Neuronal stem cell (in vitro differentiated cells): ENCODE measurements at regions not wholly inside any gene's neighbourhood (a gene's known extent, or its start where the extent isn't known, plus 50 kb on each side); places are given as distances from the start of the nearest gene placed in this dataset.

ENCODE experiments used
- DNase-seq: peaks from one replicate; pipeline ENCODE4 v3.0.0-alpha.2; 2013; ENCODE audit warnings: low spot score
- H2AFZ ChIP-seq: one replicate; pipeline ENCODE4 v1.6.1; 2013; ENCODE audit warnings: mild to moderate bottlenecking, low read length, inconsistent platforms
- H2AK5ac ChIP-seq: 2 replicates; pipeline ENCODE4 v1.6.1; 2013; ENCODE audit warnings: low read depth, mild to moderate bottlenecking, inconsistent platforms, low read length, moderate library complexity, mixed read lengths
- H2BK120ac ChIP-seq: 2 replicates; pipeline ENCODE4 v1.6.1; 2013; ENCODE audit warnings: low read depth, mild to moderate bottlenecking, inconsistent platforms, low read length, moderate library complexity, mixed read lengths
- H2BK12ac ChIP-seq: one replicate; pipeline ENCODE4 v1.6.1; 2013; ENCODE audit warnings: low read length, inconsistent platforms
- H2BK15ac ChIP-seq: 2 replicates; pipeline ENCODE4 v1.6.1; 2013; ENCODE audit warnings: mild to moderate bottlenecking, low read length, inconsistent platforms, mixed read lengths
- H2BK5ac ChIP-seq: one replicate; pipeline ENCODE4 v1.6.1; 2013; ENCODE audit warnings: inconsistent platforms, mild to moderate bottlenecking, low read length, moderate library complexity
- H3K14ac ChIP-seq: one replicate; pipeline ENCODE4 v1.6.1; 2013; ENCODE audit warnings: low read length, inconsistent platforms
- H3K18ac ChIP-seq: 2 replicates; pipeline ENCODE4 v1.6.1; 2013; ENCODE audit warnings: low read length, inconsistent platforms
- H3K23ac ChIP-seq: 2 replicates; pipeline ENCODE4 v1.6.1; 2013; ENCODE audit warnings: low read depth, mild to moderate bottlenecking, mixed read lengths, low read length, inconsistent platforms; ENCODE audit not compliant: poor library complexity
- H3K27ac ChIP-seq: replicated peaks from 3 replicates; pipeline ENCODE4 v1.5.1; 2013; ENCODE audit warnings: low read length, inconsistent platforms
- H3K27me3 ChIP-seq, 3 experiments: 2 replicates each; pipeline ENCODE4 v1.6.1; 2013; ENCODE audit warnings: low read length in 3 of 3, mild to moderate bottlenecking in 2 of 3, inconsistent platforms in 1 of 3, low read depth in 1 of 3, mixed read lengths in 1 of 3, moderate library complexity in 1 of 3; ENCODE audit not compliant: control insufficient read depth in 3 of 3, insufficient read depth in 3 of 3
- H3K36me3 ChIP-seq, 2 donors: replicated peaks in 1 of 2; 2 replicates each; pipeline ENCODE4 v1.6.1; 2013; ENCODE audit warnings: low read length in 2 of 2; ENCODE audit not compliant: control insufficient read depth in 2 of 2, insufficient read depth in 2 of 2
- H3K4ac ChIP-seq: 2 replicates; pipeline ENCODE4 v1.6.1; 2013; ENCODE audit warnings: inconsistent platforms, mild to moderate bottlenecking, low read length, moderate library complexity
- H3K4me1 ChIP-seq, 2 donors: 1 replicate in 1 of 2; 2 replicates in 1 of 2; pipeline ENCODE4 v1.6.1; 2013; ENCODE audit warnings: low read length in 2 of 2, low read depth in 1 of 2; ENCODE audit not compliant: control insufficient read depth in 2 of 2, insufficient read depth in 1 of 2
- H3K4me2 ChIP-seq: one replicate; pipeline ENCODE4 v1.6.1; 2013; ENCODE audit warnings: mild to moderate bottlenecking, low read length, inconsistent platforms; ENCODE audit not compliant: insufficient read depth, poor library complexity, severe bottlenecking
- H3K4me3 ChIP-seq, 2 donors: 2 replicates each; pipeline ENCODE4 v1.5.1; 2013; ENCODE audit warnings: low read length in 2 of 2, mild to moderate bottlenecking in 2 of 2, inconsistent platforms in 1 of 2, moderate library complexity in 1 of 2
- H3K79me1 ChIP-seq: one replicate; pipeline ENCODE4 v1.6.1; 2013; ENCODE audit warnings: low read depth, mild to moderate bottlenecking, inconsistent platforms, low read length, moderate library complexity
- H3K9ac ChIP-seq: one replicate; pipeline ENCODE4 v1.6.1; 2013; ENCODE audit warnings: mild to moderate bottlenecking, low read depth, low read length, inconsistent platforms; ENCODE audit not compliant: poor library complexity
- H3K9me3 ChIP-seq, 2 donors: replicated peaks in 1 of 2; 2 replicates each; pipeline versions ENCODE3 to v1.6.1; 2013; ENCODE audit warnings: low read length in 2 of 2, mild to moderate bottlenecking in 2 of 2, inconsistent platforms in 1 of 2, low read depth in 1 of 2, mixed read lengths in 1 of 2, moderate library complexity in 1 of 2; ENCODE audit not compliant: control insufficient read depth in 2 of 2, insufficient read depth in 1 of 2
- H4K8ac ChIP-seq: one replicate; pipeline ENCODE4 v1.6.1; 2013; ENCODE audit warnings: low read depth, mild to moderate bottlenecking, inconsistent platforms, low read length, moderate library complexity
- H4K91ac ChIP-seq: one replicate; pipeline ENCODE4 v1.6.1; 2013; ENCODE audit warnings: low read length, low read depth, mild to moderate bottlenecking, inconsistent platforms; ENCODE audit not compliant: poor library complexity
- WGBS, 2 donors: extraction: QIAGEN DNeasy Blood & Tissue Kit; methylation state at CpG; one replicate each; pipeline ENCODE4 v1.1.7; 2013; ENCODE audit warnings: missing lambda C conversion rate in 2 of 2, mixed read lengths in 1 of 2; ENCODE audit not compliant: insufficient read length in 2 of 2, insufficient replicate concordance in 1 of 2; ENCODE audit errors: extremely low coverage in 2 of 2; 5-methylcytosine and 5-hydroxymethylcytosine counted together

DNA sequence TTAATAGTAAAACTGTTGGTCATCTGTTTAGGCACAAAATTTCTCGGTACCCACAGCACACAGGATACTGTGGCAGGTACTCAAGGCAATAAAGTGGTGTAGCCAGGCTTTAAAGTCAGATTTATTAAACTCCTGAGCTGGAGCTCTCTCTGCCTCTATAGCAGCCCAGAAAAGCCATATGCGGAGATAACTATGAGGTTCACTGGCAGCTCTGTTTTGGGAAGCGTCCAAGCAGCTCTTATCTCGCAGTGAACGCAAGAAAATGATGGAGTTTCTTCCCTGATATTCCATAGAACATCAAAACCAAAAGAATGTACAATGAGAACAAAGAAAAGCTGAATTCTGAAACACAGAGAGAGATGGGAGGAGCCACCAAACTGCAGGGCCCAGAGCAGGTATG lies 248.3 kb downstream of the C1orf94 start:
- no peaks in the 10 kb centered on the region for H3K4me1 ChIP-seq
- H3K4me2 ChIP-seq, result no peak overlapping the region
- no peak overlapping the region for H2BK5ac ChIP-seq
- no CpG with 5 or more reads among the region's 5 CpGs for WGBS, 2 donors
- H2BK15ac ChIP-seq, result no peak overlapping the region
- H3K27me3 ChIP-seq, result no peaks in the 10 kb centered on the region
- H3K4me3 ChIP-seq, result no peak overlapping the region
- H3K4ac ChIP-seq, result no peak overlapping the region
- no peak overlapping the region for H4K91ac ChIP-seq
- no peak overlapping the region for H2AFZ ChIP-seq
- no peak for DNase-seq
- no peak overlapping the region for H2AK5ac ChIP-seq
- no peak overlapping the region for H3K9ac ChIP-seq
- peaks cover 0 to 3% of the 10 kb centered on the region in 2 donors for H3K9me3 ChIP-seq
- no peak overlapping the region for H2BK12ac ChIP-seq
- H3K23ac ChIP-seq, result no peak overlapping the region
- H3K79me1 ChIP-seq, result no peaks in the 10 kb centered on the region
- no peak overlapping the region for H3K18ac ChIP-seq
- H3K27ac ChIP-seq, result no peak overlapping the region
- H2BK120ac ChIP-seq, result no peak overlapping the region
- H3K14ac ChIP-seq, result no peak overlapping the region
- H4K8ac ChIP-seq, result no peak overlapping the region
- no peaks in the 10 kb centered on the region for H3K36me3 ChIP-seq

- WGBS, 2 donors, result no CpG with 5 or more reads among the region's 2 CpGs
- H3K9ac ChIP-seq, result peak overlapping the region; percentile 6
Observed at GRCh38 chr1:34425785-34426184, 249.1 kb downstream of the C1orf94 start.

DNA sequence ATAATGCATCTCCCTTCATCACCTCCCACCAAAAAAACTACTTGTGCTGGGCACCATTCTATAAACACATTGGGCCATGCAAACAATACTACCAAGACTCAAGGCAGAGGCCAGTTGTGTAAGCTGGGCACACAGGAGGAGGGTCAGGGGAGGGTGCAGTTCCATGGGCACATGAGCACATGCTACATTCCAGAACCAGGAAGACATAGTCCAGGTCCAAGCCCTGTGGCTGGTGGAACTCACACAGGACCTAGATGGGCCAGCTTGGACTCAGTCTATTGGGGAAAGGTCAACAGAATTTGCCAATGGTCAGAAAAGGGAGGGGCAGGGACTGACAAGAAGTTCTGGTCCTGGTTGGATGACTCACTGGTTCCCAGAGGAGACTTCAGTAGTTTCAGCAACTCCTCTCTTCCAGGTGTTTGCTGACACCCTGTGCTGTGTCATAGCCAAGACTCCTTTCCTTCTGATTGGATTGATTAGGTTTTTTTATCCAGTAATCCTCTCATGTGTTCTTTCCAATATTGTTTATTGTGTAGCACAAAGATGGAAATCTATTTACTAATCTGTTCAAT lies 249.7 kb downstream of the C1orf94 start:
- no peak overlapping the region for H3K4me2 ChIP-seq
- H2BK12ac ChIP-seq, result no peak overlapping the region
- no peak for DNase-seq
- no peak overlapping the region for H4K8ac ChIP-seq
- H2AFZ ChIP-seq, result no peak overlapping the region
- H2BK15ac ChIP-seq, result no peak overlapping the region
- H3K9ac ChIP-seq, result no peak overlapping the region
- no peaks in the 10 kb centered on the region for H3K27me3 ChIP-seq
- no peak overlapping the region for H2BK5ac ChIP-seq
- no peaks in the 10 kb centered on the region for H3K79me1 ChIP-seq
- no peak overlapping the region for H3K4ac ChIP-seq
- H3K23ac ChIP-seq, result no peak overlapping the region
- no peaks in the 10 kb centered on the region for H3K4me1 ChIP-seq
- H3K36me3 ChIP-seq, result no peaks in the 10 kb centered on the region
- H3K27ac ChIP-seq, result no peak overlapping the region
- H4K91ac ChIP-seq, result no peak overlapping the region
- no peak overlapping the region for H3K14ac ChIP-seq
- no peak overlapping the region for H3K18ac ChIP-seq
- peaks cover 0 to 3% of the 10 kb centered on the region in 2 donors for H3K9me3 ChIP-seq
- H2AK5ac ChIP-seq, result no peak overlapping the region
- no peak overlapping the region for H2BK120ac ChIP-seq
- no peak overlapping the region for H3K4me3 ChIP-seq

More at GRCh38 chr1:34425785-34426184, 249.1 kb downstream of the C1orf94 start:
- Histone ChIP-seq H2BK5ac (no peak overlapping the region), H3K79me1 (no peaks in the 10 kb centered on the region), H3K4me2 (no peak overlapping the region), H3K27ac (no peak overlapping the region), H4K91ac (no peak overlapping the region), H3K4me3 (no peak overlapping the region), H2AK5ac (no peak overlapping the region), H3K4ac (no peak overlapping the region), H2BK12ac (no peak overlapping the region), H3K36me3 (no peaks in the 10 kb centered on the region), H4K8ac (no peak overlapping the region), H3K9me3 (peaks cover 0 to 3% of the 10 kb centered on the region in 2 donors), H3K14ac (no peak overlapping the region), H3K18ac (no peak overlapping the region), H2AFZ (no peak overlapping the region), H3K27me3 (no peaks in the 10 kb centered on the region), H2BK120ac (no peak overlapping the region), H3K4me1 (no peaks in the 10 kb centered on the region), H2BK15ac (no peak overlapping the region), H3K23ac (no peak overlapping the region)
- no peak for DNase-seq

GRCh38 chr1:34427170-34427569 lies 250.5 kb downstream of the C1orf94 start:
- no peaks in the 10 kb centered on the region for H3K4me1 ChIP-seq
- H3K23ac ChIP-seq, result peak overlapping the region; percentile 14
- H3K14ac ChIP-seq, result no peak overlapping the region
- H4K8ac ChIP-seq, result no peak overlapping the region
- no peak overlapping the region for H2AK5ac ChIP-seq
- H2BK5ac ChIP-seq, result no peak overlapping the region
- no peak overlapping the region for H3K18ac ChIP-seq
- no peak for DNase-seq
- H3K4me3 ChIP-seq, result no peak overlapping the region
- H3K79me1 ChIP-seq, result no peaks in the 10 kb centered on the region
- H3K9me3 ChIP-seq, result peaks cover 0 to 3% of the 10 kb centered on the region in 2 donors
- H3K27me3 ChIP-seq, result no peaks in the 10 kb centered on the region
- no peak overlapping the region for H2AFZ ChIP-seq
- H2BK12ac ChIP-seq, result no peak overlapping the region
- no CpG with 5 or more reads among the region's 4 CpGs for WGBS, 2 donors
- H3K4me2 ChIP-seq, result no peak overlapping the region
- H2BK120ac ChIP-seq, result no peak overlapping the region
- H2BK15ac ChIP-seq, result no peak overlapping the region
- H4K91ac ChIP-seq, result no peak overlapping the region
- H3K9ac ChIP-seq, result no peak overlapping the region
- H3K27ac ChIP-seq, result no peak overlapping the region
- H3K36me3 ChIP-seq, result no peaks in the 10 kb centered on the region
- H3K4ac ChIP-seq, result no peak overlapping the region
